ENCODE measurements at regions not wholly inside any gene's neighbourhood (a gene's known extent, or its start where the extent isn't known, plus 50 kb on each side); places are given as distances from the start of the nearest gene placed in this dataset.

- no peak for DNase-seq (ENCODE audit: low read depth, low spot score)
Observed at GRCh38 chr14:61893371-61893940, 131.2 kb downstream of the SNAPC1 start.

GRCh38 chr14:61894452-61895077, 132.3 kb downstream of the SNAPC1 start:
- DNase-seq (ENCODE audit: low read depth, low spot score), result peak; percentile 76

- no peak for DNase-seq (ENCODE audit: low read depth, low spot score)
Observed at GRCh38 chr14:61897300-61897699, 135.1 kb downstream of the SNAPC1 start.

GRCh38 chr14:61898568-61898967, 136.3 kb downstream of the SNAPC1 start:
- no peak for DNase-seq (ENCODE audit: low read depth, low spot score)

- no peak for DNase-seq (ENCODE audit: low read depth, low spot score)
Observed at GRCh38 chr14:61899497-61899896, 137.3 kb downstream of the SNAPC1 start.

- DNase-seq (ENCODE audit: low read depth, low spot score), result no peak
Observed at GRCh38 chr14:61904946-61905345, 142.7 kb downstream of the SNAPC1 start.

GRCh38 chr14:61911574-61911973, 149.4 kb downstream of the SNAPC1 start:
- DNase-seq (ENCODE audit: low read depth, low spot score), result no peak

- DNase-seq (ENCODE audit: low read depth, low spot score), result no peak
Observed at GRCh38 chr14:61918998-61919397, 156.8 kb downstream of the SNAPC1 start.

- DNase-seq (ENCODE audit: low read depth, low spot score), result no peak
Observed at GRCh38 chr14:61923348-61923747, 161.1 kb downstream of the SNAPC1 start.

- peak; percentile 54 for DNase-seq (ENCODE audit: low read depth, low spot score)
Observed at GRCh38 chr14:61925043-61925442, 162.8 kb downstream of the SNAPC1 start.

- DNase-seq (ENCODE audit: low read depth, low spot score), result no peak
Observed at GRCh38 chr14:61925732-61926435, 163.7 kb downstream of the SNAPC1 start.

- peak; percentile 60 for DNase-seq (ENCODE audit: low read depth, low spot score)
Observed at GRCh38 chr14:61927060-61927459, 164.8 kb downstream of the SNAPC1 start.

GRCh38 chr14:61927520-61927919, 165.3 kb downstream of the SNAPC1 start:
- DNase-seq (ENCODE audit: low read depth, low spot score), result peak; percentile 73

- no peak for DNase-seq (ENCODE audit: low read depth, low spot score)
Observed at GRCh38 chr14:61928300-61928699, 166.1 kb downstream of the SNAPC1 start.

- no peak for DNase-seq (ENCODE audit: low read depth, low spot score)
Observed at GRCh38 chr14:61928701-61929100, 166.5 kb downstream of the SNAPC1 start.

GRCh38 chr14:61929651-61930050, 167.4 kb downstream of the SNAPC1 start:
- DNase-seq (ENCODE audit: low read depth, low spot score), result no peak

- DNase-seq (ENCODE audit: low read depth, low spot score), result no peak
Observed at GRCh38 chr14:61930101-61930857, 168.1 kb downstream of the SNAPC1 start.

GRCh38 chr14:61932974-61933373, 170.8 kb downstream of the SNAPC1 start:
- no peak for DNase-seq (ENCODE audit: low read depth, low spot score)

- DNase-seq (ENCODE audit: low read depth, low spot score), result peak; percentile 61
Observed at GRCh38 chr14:61934385-61934784, 172.2 kb downstream of the SNAPC1 start.

- DNase-seq (ENCODE audit: low read depth, low spot score), result no peak
Observed at GRCh38 chr14:61939776-61940175, 177.6 kb downstream of the SNAPC1 start.

- DNase-seq (ENCODE audit: low read depth, low spot score), result peak; percentile 50
Observed at GRCh38 chr14:61940666-61941420, 178.6 kb downstream of the SNAPC1 start.
